ENCODE measurements at regions not wholly inside any gene's neighbourhood (a gene's known extent, or its start where the extent isn't known, plus 50 kb on each side); places are given as distances from the start of the nearest gene placed in this dataset.
A peak's percentile ranks its signal among the peaks of the same experiment; 100 is the strongest.

- no peak for DNase-seq
These were observed 224.1 kb upstream of the RIOK2 start for GRCh38 chr5:97406946-97407676.

- no peak for DNase-seq
These were observed 225.3 kb upstream of the RIOK2 start for GRCh38 chr5:97408331-97408730.

- no peak for DNase-seq
These were observed 229.9 kb upstream of the RIOK2 start for GRCh38 chr5:97412959-97413358.

GRCh38 chr5:97417986-97418385 lies 234.9 kb upstream of the RIOK2 start:
- no peak for DNase-seq

GRCh38 chr5:97418462-97418861 lies 235.4 kb upstream of the RIOK2 start:
- DNase-seq: no peak

GRCh38 chr5:97420646-97421045 lies 237.6 kb upstream of the RIOK2 start:
- DNase-seq: no peak

- DNase-seq: no peak
These were observed 239.6 kb upstream of the RIOK2 start for GRCh38 chr5:97422678-97423077.

- DNase-seq: peak; percentile 1
These were observed 242.5 kb upstream of the RIOK2 start for GRCh38 chr5:97425511-97425910.

GRCh38 chr5:97427235-97427634 lies 244.2 kb upstream of the RIOK2 start:
- DNase-seq: no peak

GRCh38 chr5:97434021-97434420 lies 251.0 kb upstream of the RIOK2 start:
- no peak for DNase-seq

GRCh38 chr5:97436405-97436804 lies 253.4 kb upstream of the RIOK2 start:
- DNase-seq: no peak

GRCh38 chr5:97443740-97444139 lies 260.7 kb upstream of the RIOK2 start:
- no peak for DNase-seq

- no peak for DNase-seq
These were observed 266.1 kb upstream of the RIOK2 start for GRCh38 chr5:97449172-97449571.

GRCh38 chr5:97452646-97453045 lies 269.6 kb upstream of the RIOK2 start:
- DNase-seq: no peak

- DNase-seq: no peak
These were observed 270.2 kb upstream of the RIOK2 start for GRCh38 chr5:97453263-97453662.

GRCh38 chr5:97454015-97454414 lies 271.0 kb upstream of the RIOK2 start:
- DNase-seq: no peak

GRCh38 chr5:97455996-97456395 lies 272.9 kb upstream of the RIOK2 start:
- no peak for DNase-seq

- DNase-seq: no peak
These were observed 275.8 kb upstream of the RIOK2 start for GRCh38 chr5:97458851-97459250.

GRCh38 chr5:97471951-97472350 lies 288.9 kb upstream of the RIOK2 start:
- no peak for DNase-seq

GRCh38 chr5:97475847-97476246 lies 292.8 kb upstream of the RIOK2 start:
- DNase-seq: no peak

- no peak for DNase-seq
These were observed 293.9 kb upstream of the RIOK2 start for GRCh38 chr5:97476852-97477534.

GRCh38 chr5:97478483-97478882 lies 295.4 kb upstream of the RIOK2 start:
- DNase-seq: no peak

GRCh38 chr5:97480313-97480712 lies 297.3 kb upstream of the RIOK2 start:
- no peak for DNase-seq

- no peak for DNase-seq
These were observed 305.1 kb upstream of the RIOK2 start for GRCh38 chr5:97488126-97488668.
